ENCODE measurements at regions not wholly inside any gene's neighbourhood (a gene's known extent, or its start where the extent isn't known, plus 50 kb on each side); places are given as distances from the start of the nearest gene placed in this dataset.

GRCh38 chr17:412211-413015 lies 59.8 kb upstream of the RPH3AL start:
- DNase-seq, result peak; percentile 42 to 82

- DNase-seq, result no peak
These were observed 59.0 kb upstream of the RPH3AL start for GRCh38 chr17:411421-412120.

GRCh38 chr17:410543-411401 lies 58.2 kb upstream of the RPH3AL start:
- DNase-seq, result no peak

GRCh38 chr17:409848-410542 lies 57.4 kb upstream of the RPH3AL start:
- peak; percentile 97 to 100 for DNase-seq

- DNase-seq, result no peak
These were observed 56.8 kb upstream of the RPH3AL start for GRCh38 chr17:409308-409847.

GRCh38 chr17:404703-405102 lies 52.1 kb upstream of the RPH3AL start:
- no peak for DNase-seq

All from inflammatory macrophage treated with lipopolysaccharide for 1 hour (primary cell).